H1 (cell line): ENCODE measurements at regions not wholly inside any gene's neighbourhood (a gene's known extent, or its start where the extent isn't known, plus 50 kb on each side); places are given as distances from the start of the nearest gene placed in this dataset.

Experiments used
- TF ChIP-seq, protein P1 (sequence below): fragments of 300-600 bp; sonication (generic); IDR thresholded peaks from 2 replicates; pipeline ENCODE4 v1.7.1; 2012; ENCODE audit warnings: low read length, moderate library complexity, mild to moderate bottlenecking, inconsistent platforms; ENCODE audit not compliant: insufficient replicate concordance
- TF ChIP-seq, protein P2 (sequence below), 3 experiments: IDR thresholded peaks; 1 replicate in 2 of 3; 2 replicates in 1 of 3; pipeline versions ENCODE4 v1.5.1 to v1.6.1; 2011; ENCODE audit warnings: low read length in 3 of 3, mild to moderate bottlenecking in 3 of 3, inconsistent platforms in 2 of 3, low read depth in 1 of 3, moderate library complexity in 1 of 3; ENCODE audit not compliant: insufficient read depth in 1 of 3; ENCODE audit errors: control extremely low read depth in 1 of 3

- TF ChIP-seq, protein P1, sequence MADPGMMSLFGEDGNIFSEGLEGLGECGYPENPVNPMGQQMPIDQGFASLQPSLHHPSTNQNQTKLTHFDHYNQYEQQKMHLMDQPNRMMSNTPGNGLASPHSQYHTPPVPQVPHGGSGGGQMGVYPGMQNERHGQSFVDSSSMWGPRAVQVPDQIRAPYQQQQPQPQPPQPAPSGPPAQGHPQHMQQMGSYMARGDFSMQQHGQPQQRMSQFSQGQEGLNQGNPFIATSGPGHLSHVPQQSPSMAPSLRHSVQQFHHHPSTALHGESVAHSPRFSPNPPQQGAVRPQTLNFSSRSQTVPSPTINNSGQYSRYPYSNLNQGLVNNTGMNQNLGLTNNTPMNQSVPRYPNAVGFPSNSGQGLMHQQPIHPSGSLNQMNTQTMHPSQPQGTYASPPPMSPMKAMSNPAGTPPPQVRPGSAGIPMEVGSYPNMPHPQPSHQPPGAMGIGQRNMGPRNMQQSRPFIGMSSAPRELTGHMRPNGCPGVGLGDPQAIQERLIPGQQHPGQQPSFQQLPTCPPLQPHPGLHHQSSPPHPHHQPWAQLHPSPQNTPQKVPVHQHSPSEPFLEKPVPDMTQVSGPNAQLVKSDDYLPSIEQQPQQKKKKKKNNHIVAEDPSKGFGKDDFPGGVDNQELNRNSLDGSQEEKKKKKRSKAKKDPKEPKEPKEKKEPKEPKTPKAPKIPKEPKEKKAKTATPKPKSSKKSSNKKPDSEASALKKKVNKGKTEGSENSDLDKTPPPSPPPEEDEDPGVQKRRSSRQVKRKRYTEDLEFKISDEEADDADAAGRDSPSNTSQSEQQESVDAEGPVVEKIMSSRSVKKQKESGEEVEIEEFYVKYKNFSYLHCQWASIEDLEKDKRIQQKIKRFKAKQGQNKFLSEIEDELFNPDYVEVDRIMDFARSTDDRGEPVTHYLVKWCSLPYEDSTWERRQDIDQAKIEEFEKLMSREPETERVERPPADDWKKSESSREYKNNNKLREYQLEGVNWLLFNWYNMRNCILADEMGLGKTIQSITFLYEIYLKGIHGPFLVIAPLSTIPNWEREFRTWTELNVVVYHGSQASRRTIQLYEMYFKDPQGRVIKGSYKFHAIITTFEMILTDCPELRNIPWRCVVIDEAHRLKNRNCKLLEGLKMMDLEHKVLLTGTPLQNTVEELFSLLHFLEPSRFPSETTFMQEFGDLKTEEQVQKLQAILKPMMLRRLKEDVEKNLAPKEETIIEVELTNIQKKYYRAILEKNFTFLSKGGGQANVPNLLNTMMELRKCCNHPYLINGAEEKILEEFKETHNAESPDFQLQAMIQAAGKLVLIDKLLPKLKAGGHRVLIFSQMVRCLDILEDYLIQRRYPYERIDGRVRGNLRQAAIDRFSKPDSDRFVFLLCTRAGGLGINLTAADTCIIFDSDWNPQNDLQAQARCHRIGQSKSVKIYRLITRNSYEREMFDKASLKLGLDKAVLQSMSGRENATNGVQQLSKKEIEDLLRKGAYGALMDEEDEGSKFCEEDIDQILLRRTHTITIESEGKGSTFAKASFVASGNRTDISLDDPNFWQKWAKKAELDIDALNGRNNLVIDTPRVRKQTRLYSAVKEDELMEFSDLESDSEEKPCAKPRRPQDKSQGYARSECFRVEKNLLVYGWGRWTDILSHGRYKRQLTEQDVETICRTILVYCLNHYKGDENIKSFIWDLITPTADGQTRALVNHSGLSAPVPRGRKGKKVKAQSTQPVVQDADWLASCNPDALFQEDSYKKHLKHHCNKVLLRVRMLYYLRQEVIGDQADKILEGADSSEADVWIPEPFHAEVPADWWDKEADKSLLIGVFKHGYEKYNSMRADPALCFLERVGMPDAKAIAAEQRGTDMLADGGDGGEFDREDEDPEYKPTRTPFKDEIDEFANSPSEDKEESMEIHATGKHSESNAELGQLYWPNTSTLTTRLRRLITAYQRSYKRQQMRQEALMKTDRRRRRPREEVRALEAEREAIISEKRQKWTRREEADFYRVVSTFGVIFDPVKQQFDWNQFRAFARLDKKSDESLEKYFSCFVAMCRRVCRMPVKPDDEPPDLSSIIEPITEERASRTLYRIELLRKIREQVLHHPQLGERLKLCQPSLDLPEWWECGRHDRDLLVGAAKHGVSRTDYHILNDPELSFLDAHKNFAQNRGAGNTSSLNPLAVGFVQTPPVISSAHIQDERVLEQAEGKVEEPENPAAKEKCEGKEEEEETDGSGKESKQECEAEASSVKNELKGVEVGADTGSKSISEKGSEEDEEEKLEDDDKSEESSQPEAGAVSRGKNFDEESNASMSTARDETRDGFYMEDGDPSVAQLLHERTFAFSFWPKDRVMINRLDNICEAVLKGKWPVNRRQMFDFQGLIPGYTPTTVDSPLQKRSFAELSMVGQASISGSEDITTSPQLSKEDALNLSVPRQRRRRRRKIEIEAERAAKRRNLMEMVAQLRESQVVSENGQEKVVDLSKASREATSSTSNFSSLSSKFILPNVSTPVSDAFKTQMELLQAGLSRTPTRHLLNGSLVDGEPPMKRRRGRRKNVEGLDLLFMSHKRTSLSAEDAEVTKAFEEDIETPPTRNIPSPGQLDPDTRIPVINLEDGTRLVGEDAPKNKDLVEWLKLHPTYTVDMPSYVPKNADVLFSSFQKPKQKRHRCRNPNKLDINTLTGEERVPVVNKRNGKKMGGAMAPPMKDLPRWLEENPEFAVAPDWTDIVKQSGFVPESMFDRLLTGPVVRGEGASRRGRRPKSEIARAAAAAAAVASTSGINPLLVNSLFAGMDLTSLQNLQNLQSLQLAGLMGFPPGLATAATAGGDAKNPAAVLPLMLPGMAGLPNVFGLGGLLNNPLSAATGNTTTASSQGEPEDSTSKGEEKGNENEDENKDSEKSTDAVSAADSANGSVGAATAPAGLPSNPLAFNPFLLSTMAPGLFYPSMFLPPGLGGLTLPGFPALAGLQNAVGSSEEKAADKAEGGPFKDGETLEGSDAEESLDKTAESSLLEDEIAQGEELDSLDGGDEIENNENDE = no peak
- TF ChIP-seq, protein P2, sequence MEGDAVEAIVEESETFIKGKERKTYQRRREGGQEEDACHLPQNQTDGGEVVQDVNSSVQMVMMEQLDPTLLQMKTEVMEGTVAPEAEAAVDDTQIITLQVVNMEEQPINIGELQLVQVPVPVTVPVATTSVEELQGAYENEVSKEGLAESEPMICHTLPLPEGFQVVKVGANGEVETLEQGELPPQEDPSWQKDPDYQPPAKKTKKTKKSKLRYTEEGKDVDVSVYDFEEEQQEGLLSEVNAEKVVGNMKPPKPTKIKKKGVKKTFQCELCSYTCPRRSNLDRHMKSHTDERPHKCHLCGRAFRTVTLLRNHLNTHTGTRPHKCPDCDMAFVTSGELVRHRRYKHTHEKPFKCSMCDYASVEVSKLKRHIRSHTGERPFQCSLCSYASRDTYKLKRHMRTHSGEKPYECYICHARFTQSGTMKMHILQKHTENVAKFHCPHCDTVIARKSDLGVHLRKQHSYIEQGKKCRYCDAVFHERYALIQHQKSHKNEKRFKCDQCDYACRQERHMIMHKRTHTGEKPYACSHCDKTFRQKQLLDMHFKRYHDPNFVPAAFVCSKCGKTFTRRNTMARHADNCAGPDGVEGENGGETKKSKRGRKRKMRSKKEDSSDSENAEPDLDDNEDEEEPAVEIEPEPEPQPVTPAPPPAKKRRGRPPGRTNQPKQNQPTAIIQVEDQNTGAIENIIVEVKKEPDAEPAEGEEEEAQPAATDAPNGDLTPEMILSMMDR (IDR thresholded peaks at IDR 0.05; ENCODE audit: control extremely low read depth in 1 of 3, insufficient read depth in 1 of 3, low read depth in 1 of 3, low read length in 3 of 3) = peak in 2 of 3 experiments; percentile 4 to 42; a peak in 1 of 4 replicates
These were observed 205.0 kb upstream of the KCTD7 start (continued) for GRCh38 chr7:66423729-66424128.
